ENCODE measurements at regions not wholly inside any gene's neighbourhood (a gene's known extent, or its start where the extent isn't known, plus 50 kb on each side); places are given as distances from the start of the nearest gene placed in this dataset.

GRCh38 chr4:173794662-173795061 is 264.6 kb upstream of the HAND2 start:
- Histone ChIP-seq H3K23ac (ENCODE audit: low read length in 2 of 2) (no peak overlapping the region), H2BK5ac (ENCODE audit: low read depth, low read length, poor library complexity, severe bottlenecking) (no peak overlapping the region), H2BK120ac (ENCODE audit: low read depth, low read length) (no peak overlapping the region), H2AFZ (ENCODE audit: low read depth, low read length) (no peak overlapping the region), H4K8ac (ENCODE audit: low read length) (no peak overlapping the region), H4K91ac (ENCODE audit: low read length) (no peak overlapping the region), H2BK15ac (ENCODE audit: low read depth, poor library complexity, severe bottlenecking) (no peak overlapping the region), H3K4ac (ENCODE audit: low read depth in 1 of 2, low read length in 2 of 2) (no peak overlapping the region), H3K9me3 (ENCODE audit: control insufficient read depth, low read length) (no peaks in the 10 kb centered on the region), H3K9ac (ENCODE audit: low read length) (peak overlapping the region; percentile 15), H3K14ac (ENCODE audit: low read length in 2 of 2) (no peak overlapping the region), H2BK12ac (ENCODE audit: low read length in 2 of 2) (no peak overlapping the region), H2AK5ac (ENCODE audit: low read length, severe bottlenecking) (no peak overlapping the region), H3K4me3 (ENCODE audit: insufficient read depth in 1 of 2, low read depth in 1 of 2, low read length in 2 of 2) (no peak overlapping the region), H3K4me1 (ENCODE audit: control insufficient read depth, insufficient read depth, low read depth, low read length) (no peaks in the 10 kb centered on the region), H3K27ac (ENCODE audit: low read length, poor library complexity, severe bottlenecking) (no peak overlapping the region), H3K18ac (ENCODE audit: low read depth in 1 of 2, low read length in 2 of 2) (no peak overlapping the region), H3K79me1 (replicated peaks; ENCODE audit: low read length, poor library complexity, severe bottlenecking) (no peaks in the 10 kb centered on the region), H3K36me3 (ENCODE audit: control insufficient read depth in 1 of 2, insufficient read depth in 2 of 2, low read depth in 1 of 2, low read length in 2 of 2) (no peaks in the 10 kb centered on the region), H3K4me2 (ENCODE audit: low read length, poor library complexity, severe bottlenecking) (no peak overlapping the region), H3K27me3 (ENCODE audit: control insufficient read depth in 1 of 2, insufficient read depth in 1 of 2, low read length in 2 of 2) (no peaks in the 10 kb centered on the region)
- peak; percentile 89 for DNase-seq
- 4% methylated on average over 2 of the region's 2 CpGs for WGBS

GRCh38 chr4:173793937-173794510 is 264.0 kb upstream of the HAND2 start:
- H3K27ac ChIP-seq (ENCODE audit: low read length, poor library complexity, severe bottlenecking): no peak overlapping the region
- H3K4me1 ChIP-seq (ENCODE audit: control insufficient read depth, insufficient read depth, low read depth, low read length): no peaks in the 10 kb centered on the region
- no peak overlapping the region for H3K4me3 ChIP-seq (ENCODE audit: insufficient read depth in 1 of 2, low read depth in 1 of 2, low read length in 2 of 2)
- no peak overlapping the region for H3K23ac ChIP-seq (ENCODE audit: low read length in 2 of 2)
- H4K8ac ChIP-seq (ENCODE audit: low read length): no peak overlapping the region
- no peaks in the 10 kb centered on the region for H3K27me3 ChIP-seq (ENCODE audit: control insufficient read depth in 1 of 2, insufficient read depth in 1 of 2, low read length in 2 of 2)
- H3K9me3 ChIP-seq (ENCODE audit: control insufficient read depth, low read length): no peaks in the 10 kb centered on the region
- no peak overlapping the region for H2BK15ac ChIP-seq (ENCODE audit: low read depth, poor library complexity, severe bottlenecking)
- no peak overlapping the region for H2BK5ac ChIP-seq (ENCODE audit: low read depth, low read length, poor library complexity, severe bottlenecking)
- H2AFZ ChIP-seq (ENCODE audit: low read depth, low read length): no peak overlapping the region
- WGBS: no CpG with 5 or more reads among the region's 3 CpGs
- no peak overlapping the region for H4K91ac ChIP-seq (ENCODE audit: low read length)
- H2AK5ac ChIP-seq (ENCODE audit: low read length, severe bottlenecking): no peak overlapping the region
- H3K36me3 ChIP-seq (ENCODE audit: control insufficient read depth in 1 of 2, insufficient read depth in 2 of 2, low read depth in 1 of 2, low read length in 2 of 2): no peaks in the 10 kb centered on the region
- H3K9ac ChIP-seq (ENCODE audit: low read length): peak overlapping the region; percentile 15
- no peaks in the 10 kb centered on the region for H3K79me1 ChIP-seq (replicated peaks; ENCODE audit: low read length, poor library complexity, severe bottlenecking)
- no peak overlapping the region for H3K18ac ChIP-seq (ENCODE audit: low read depth in 1 of 2, low read length in 2 of 2)
- H3K4me2 ChIP-seq (ENCODE audit: low read length, poor library complexity, severe bottlenecking): no peak overlapping the region
- H2BK120ac ChIP-seq (ENCODE audit: low read depth, low read length): no peak overlapping the region
- no peak overlapping the region for H3K14ac ChIP-seq (ENCODE audit: low read length in 2 of 2)
- no peak overlapping the region for H3K4ac ChIP-seq (ENCODE audit: low read depth in 1 of 2, low read length in 2 of 2)
- H2BK12ac ChIP-seq (ENCODE audit: low read length in 2 of 2): no peak overlapping the region
- DNase-seq: peak; percentile 81

GRCh38 chr4:173782660-173783059 is 252.6 kb upstream of the HAND2 start:
- no peaks in the 10 kb centered on the region for H3K79me1 ChIP-seq (replicated peaks; ENCODE audit: low read length, poor library complexity, severe bottlenecking)
- H3K4ac ChIP-seq (ENCODE audit: low read depth in 1 of 2, low read length in 2 of 2): no peak overlapping the region
- no peak overlapping the region for H2AK5ac ChIP-seq (ENCODE audit: low read length, severe bottlenecking)
- DNase-seq: no peak
- no peak overlapping the region for H4K8ac ChIP-seq (ENCODE audit: low read length)
- peaks cover 8% of the 10 kb centered on the region for H3K9me3 ChIP-seq (ENCODE audit: control insufficient read depth, low read length)
- no peaks in the 10 kb centered on the region for H3K27me3 ChIP-seq (ENCODE audit: control insufficient read depth in 1 of 2, insufficient read depth in 1 of 2, low read length in 2 of 2)
- H2BK15ac ChIP-seq (ENCODE audit: low read depth, poor library complexity, severe bottlenecking): no peak overlapping the region
- H3K27ac ChIP-seq (ENCODE audit: low read length, poor library complexity, severe bottlenecking): no peak overlapping the region
- no peak overlapping the region for H3K23ac ChIP-seq (ENCODE audit: low read length in 2 of 2)
- H4K91ac ChIP-seq (ENCODE audit: low read length): no peak overlapping the region
- H3K4me1 ChIP-seq (ENCODE audit: control insufficient read depth, insufficient read depth, low read depth, low read length): no peaks in the 10 kb centered on the region
- H3K14ac ChIP-seq (ENCODE audit: low read length in 2 of 2): no peak overlapping the region
- no peak overlapping the region for H3K9ac ChIP-seq (ENCODE audit: low read length)
- WGBS: 20% methylated on average over 1 of the region's 2 CpGs
- no peak overlapping the region for H2BK5ac ChIP-seq (ENCODE audit: low read depth, low read length, poor library complexity, severe bottlenecking)
- no peak overlapping the region for H2BK120ac ChIP-seq (ENCODE audit: low read depth, low read length)
- no peaks in the 10 kb centered on the region for H3K36me3 ChIP-seq (ENCODE audit: control insufficient read depth in 1 of 2, insufficient read depth in 2 of 2, low read depth in 1 of 2, low read length in 2 of 2)
- no peak overlapping the region for H3K4me2 ChIP-seq (ENCODE audit: low read length, poor library complexity, severe bottlenecking)
- no peak overlapping the region for H3K4me3 ChIP-seq (ENCODE audit: insufficient read depth in 1 of 2, low read depth in 1 of 2, low read length in 2 of 2)
- no peak overlapping the region for H3K18ac ChIP-seq (ENCODE audit: low read depth in 1 of 2, low read length in 2 of 2)
- H2AFZ ChIP-seq (ENCODE audit: low read depth, low read length): no peak overlapping the region
- no peak overlapping the region for H2BK12ac ChIP-seq (ENCODE audit: low read length in 2 of 2)

GRCh38 chr4:173777921-173778320 is 247.9 kb upstream of the HAND2 start:
- H3K4me2 ChIP-seq (ENCODE audit: low read length, poor library complexity, severe bottlenecking): no peak overlapping the region
- H3K4me3 ChIP-seq (ENCODE audit: insufficient read depth in 1 of 2, low read depth in 1 of 2, low read length in 2 of 2): no peak overlapping the region
- no peak overlapping the region for H3K4ac ChIP-seq (ENCODE audit: low read depth in 1 of 2, low read length in 2 of 2)
- H2AK5ac ChIP-seq (ENCODE audit: low read length, severe bottlenecking): no peak overlapping the region
- H2AFZ ChIP-seq (ENCODE audit: low read depth, low read length): no peak overlapping the region
- no peak overlapping the region for H2BK15ac ChIP-seq (ENCODE audit: low read depth, poor library complexity, severe bottlenecking)
- no peak overlapping the region for H2BK5ac ChIP-seq (ENCODE audit: low read depth, low read length, poor library complexity, severe bottlenecking)
- H2BK12ac ChIP-seq (ENCODE audit: low read length in 2 of 2): no peak overlapping the region
- H2BK120ac ChIP-seq (ENCODE audit: low read depth, low read length): no peak overlapping the region
- H3K18ac ChIP-seq (ENCODE audit: low read depth in 1 of 2, low read length in 2 of 2): no peak overlapping the region
- H3K36me3 ChIP-seq (ENCODE audit: control insufficient read depth in 1 of 2, insufficient read depth in 2 of 2, low read depth in 1 of 2, low read length in 2 of 2): no peaks in the 10 kb centered on the region
- H3K9ac ChIP-seq (ENCODE audit: low read length): no peak overlapping the region
- H3K27ac ChIP-seq (ENCODE audit: low read length, poor library complexity, severe bottlenecking): no peak overlapping the region
- no peak overlapping the region for H3K14ac ChIP-seq (ENCODE audit: low read length in 2 of 2)
- no peak overlapping the region for H4K8ac ChIP-seq (ENCODE audit: low read length)
- H3K27me3 ChIP-seq (ENCODE audit: control insufficient read depth in 1 of 2, insufficient read depth in 1 of 2, low read length in 2 of 2): no peaks in the 10 kb centered on the region
- H3K4me1 ChIP-seq (ENCODE audit: control insufficient read depth, insufficient read depth, low read depth, low read length): no peaks in the 10 kb centered on the region
- WGBS: 80% methylated on average over 2 of the region's 2 CpGs
- no peak for DNase-seq
- H4K91ac ChIP-seq (ENCODE audit: low read length): no peak overlapping the region
- no peak overlapping the region for H3K23ac ChIP-seq (ENCODE audit: low read length in 2 of 2)
- H3K79me1 ChIP-seq (replicated peaks; ENCODE audit: low read length, poor library complexity, severe bottlenecking): no peaks in the 10 kb centered on the region
- peaks cover 16% of the 10 kb centered on the region for H3K9me3 ChIP-seq (ENCODE audit: control insufficient read depth, low read length)

Measured in mesenchymal stem cell (in vitro differentiated cells and primary cell).